ENCODE measurements at regions not wholly inside any gene's neighbourhood (a gene's known extent, or its start where the extent isn't known, plus 50 kb on each side); places are given as distances from the start of the nearest gene placed in this dataset.

DNA sequence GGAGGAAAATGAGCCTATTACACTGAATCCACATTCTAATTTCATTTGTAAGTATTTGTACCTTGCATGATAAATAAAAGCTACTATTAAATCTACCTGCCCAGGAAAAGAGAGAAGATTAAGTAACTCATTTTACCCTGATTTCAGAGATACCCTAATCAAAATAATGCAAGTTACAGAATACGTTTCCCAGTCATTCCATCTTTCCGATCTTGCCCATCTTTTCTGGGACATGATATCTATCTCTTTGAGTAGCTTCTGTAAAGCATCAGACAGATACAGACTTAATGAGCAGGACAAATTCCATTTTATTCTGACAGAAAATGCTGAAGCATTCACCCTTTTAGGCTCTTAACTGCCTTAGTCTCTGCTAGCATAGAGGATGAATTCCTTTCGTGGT is 56.6 kb downstream of the SPRY2 start:
- no peak for DNase-seq

DNA sequence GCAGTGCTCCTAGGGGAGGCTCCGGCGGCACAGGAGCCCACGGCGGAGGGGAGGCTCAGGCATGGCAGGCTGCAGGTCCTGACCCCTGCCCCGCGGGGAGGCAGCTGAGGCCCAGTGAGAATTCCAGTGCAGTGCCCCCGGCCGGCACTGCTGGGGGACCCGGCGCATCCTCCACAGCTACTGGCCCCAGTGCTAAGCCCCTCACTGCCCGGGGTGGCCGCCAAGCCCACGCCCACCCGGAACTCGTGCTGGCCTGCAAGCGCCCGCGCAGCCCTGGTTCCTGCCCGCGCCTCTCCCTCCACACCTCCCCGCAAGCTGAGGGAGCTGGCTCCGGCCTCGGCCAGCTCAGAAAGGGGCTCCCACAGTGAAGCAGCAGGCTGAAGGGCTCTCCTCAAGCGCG is 62.2 kb downstream of the SPRY2 start:
- no peak for DNase-seq

DNA sequence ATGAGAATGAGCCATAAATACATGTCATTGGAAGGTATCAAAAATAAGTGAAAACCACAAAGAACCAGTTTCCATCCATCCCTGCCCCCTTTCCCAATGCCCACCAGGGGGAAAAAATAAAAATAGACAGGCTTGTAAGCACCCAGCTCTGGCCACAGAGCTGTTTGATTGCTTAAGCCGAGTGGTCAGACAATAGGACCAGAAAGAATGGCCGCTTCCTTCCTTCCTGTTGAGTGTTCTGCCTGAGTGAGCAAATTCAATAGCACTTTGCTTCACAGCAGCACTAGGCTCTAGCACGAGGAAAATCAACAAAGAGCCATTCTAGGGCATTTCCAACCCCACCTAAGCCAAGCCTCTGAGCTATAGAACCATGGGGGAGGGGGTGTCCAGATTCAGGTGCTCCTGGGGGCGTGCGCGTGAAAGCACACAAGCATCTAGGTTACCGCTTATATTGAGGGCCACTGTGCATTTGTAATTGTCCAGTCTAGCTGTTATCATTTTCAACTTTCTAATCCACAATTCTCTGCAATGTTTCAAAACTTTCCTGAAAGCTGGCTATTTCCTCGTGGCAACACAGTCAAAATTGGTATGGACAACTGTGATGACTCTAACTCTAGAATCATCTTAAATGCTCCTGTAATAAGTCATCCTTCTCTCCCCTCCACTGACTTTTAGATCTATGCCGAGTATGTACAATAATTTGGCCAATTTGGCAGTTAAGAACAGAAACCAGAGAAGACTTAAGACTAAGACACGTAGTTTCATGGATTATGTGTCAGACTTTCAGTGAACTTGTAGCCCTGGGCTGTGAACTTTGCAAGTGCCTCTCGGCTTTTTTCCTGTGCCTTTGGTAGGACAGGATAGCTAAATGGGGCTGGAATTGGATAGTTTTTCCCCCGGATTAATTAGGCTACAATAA is 64.3 kb downstream of the SPRY2 start:
- no peak for DNase-seq

DNA sequence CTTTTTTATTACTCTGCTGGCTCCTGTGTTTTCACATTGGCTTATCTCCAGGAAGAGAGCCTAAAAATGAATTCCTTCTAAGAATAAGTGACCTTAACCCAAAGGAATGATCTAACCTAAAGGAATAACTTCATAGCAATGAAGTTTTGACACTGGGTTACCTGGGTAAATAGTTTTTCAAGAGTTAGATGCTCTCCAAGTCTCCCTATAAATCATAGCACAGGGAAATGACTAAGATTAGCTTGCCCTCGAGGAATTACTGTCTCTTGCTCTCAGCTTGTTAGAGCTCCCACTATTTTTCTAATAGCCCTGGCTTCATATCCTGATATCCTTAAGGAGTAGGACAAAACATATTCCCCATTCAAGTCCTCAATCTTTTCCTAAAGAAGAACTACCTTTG is 66.3 kb downstream of the SPRY2 start:
- no peak for DNase-seq

DNA sequence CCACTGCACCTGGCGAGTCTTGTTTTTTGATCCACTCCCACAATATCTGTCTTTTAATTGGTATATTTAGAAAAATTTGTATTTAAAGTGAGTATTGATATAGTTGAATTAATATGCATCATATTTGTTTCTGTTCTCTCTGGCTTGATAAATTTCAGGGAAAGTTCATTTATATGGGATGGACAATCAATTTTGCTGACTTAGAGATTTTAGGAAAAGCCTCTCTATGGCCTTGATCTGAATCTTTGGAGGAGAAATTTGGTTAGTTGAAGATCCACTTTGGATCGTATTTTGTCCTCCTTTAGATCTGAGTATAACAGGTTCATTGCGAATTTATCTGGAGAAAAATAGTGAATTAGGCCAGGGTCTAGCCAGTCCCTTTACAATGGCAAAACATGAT is 67.2 kb downstream of the SPRY2 start:
- DNase-seq, result no peak

DNA sequence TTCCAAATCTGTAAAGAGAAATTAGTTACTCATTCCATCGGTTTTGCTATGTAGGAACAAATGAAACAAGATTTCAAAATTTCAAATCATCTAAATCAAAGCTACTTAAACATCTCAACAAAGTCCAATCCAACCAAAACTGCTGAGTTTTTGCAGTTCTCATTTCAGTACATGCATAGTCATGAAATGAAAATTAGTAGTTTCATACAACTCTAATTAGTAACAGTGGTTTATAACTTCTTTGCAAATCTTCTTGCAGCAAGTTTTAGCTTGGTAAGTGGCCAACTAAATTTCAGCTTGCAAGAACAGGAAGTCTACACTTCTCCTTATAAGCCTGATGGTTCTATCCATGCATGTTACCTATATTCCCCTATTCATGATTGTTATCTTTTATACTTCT is 75.6 kb downstream of the SPRY2 start:
- DNase-seq, result no peak

DNA sequence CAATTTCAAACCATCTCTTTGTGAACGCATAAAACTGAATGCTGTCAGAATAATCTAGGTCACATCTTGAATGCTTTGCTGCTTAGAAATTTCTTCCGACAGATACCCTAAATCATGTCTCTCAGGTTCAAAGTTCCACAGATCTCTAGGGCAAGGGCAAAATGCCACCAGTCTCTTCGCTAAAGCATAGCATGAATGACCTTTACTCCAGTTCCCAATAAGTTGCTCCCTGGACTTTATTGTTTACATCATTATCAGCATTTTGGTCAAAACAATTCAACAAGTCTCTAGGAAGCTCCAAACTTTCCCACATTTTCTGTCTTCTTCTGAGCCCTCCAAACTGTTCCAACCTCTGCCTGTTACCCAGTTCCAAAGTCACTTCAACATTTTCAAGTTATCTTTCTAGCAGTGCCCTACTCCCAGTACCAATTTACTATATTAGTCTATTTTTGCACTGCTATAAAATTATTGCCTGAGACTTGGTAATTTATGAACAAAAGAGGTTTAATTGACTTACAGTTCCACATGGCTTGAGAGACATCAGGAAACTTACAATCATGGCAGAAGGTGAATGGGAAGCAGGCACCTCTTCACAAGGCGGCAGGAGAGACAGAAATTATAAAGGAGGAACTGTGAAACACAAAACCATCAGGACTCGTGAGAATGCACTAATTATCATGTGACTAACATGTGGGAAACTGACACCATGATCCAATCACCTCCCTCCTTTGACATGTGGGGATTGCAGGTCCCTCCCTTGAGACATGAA is 77.0 kb downstream of the SPRY2 start:
- no peak for DNase-seq

DNA sequence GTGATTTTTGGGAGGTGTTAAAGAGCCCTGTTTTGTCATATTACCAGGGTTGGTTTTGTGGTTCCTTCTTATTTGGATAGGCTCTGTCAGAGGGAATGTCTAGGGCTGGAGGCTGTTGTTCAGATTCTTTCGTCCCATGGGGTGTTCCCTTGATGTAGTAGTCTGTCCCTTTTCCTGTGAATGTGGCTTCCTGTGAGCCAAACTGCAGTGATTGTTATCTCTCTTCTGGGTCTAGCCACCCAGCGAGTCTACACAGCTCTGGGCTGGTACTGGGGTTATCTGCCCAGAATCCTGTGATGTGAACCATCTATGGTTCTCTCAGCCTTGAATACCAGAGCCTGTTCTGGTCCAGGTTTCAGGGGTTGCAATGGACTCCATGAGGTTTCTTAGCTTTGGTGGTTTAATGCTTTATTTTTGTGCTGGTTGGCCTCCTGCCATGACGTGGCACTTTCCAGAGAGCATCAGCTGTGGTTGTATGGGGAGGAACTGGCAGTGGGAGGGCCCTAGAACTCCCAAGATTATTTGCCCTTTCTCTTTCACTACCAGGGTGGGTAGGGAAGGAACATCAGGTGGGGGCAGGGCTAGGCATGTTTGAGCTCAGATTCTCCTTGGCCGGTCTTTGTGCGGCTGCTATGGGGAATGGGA is 78.8 kb downstream of the SPRY2 start:
- no peak for DNase-seq

DNA sequence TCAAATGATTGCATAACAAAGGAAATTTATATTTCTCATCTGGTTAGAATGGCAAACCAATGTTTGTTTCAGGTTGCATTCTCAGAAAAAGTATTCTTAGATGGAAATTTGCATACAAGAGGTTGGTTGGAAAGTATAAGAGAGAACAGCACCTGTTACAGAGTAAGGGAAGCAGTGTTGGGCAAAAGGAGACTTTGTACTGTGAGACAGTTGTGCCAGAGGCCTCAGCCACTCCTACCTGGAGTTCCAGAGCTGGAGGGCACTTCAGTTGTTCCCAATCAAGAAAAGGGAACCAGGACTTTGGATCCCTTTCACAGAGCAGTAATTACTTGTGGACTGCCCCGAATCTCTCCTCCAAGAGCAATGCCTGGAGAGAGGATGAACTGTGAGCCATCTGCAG is 81.8 kb downstream of the SPRY2 start:
- no peak for DNase-seq

DNA sequence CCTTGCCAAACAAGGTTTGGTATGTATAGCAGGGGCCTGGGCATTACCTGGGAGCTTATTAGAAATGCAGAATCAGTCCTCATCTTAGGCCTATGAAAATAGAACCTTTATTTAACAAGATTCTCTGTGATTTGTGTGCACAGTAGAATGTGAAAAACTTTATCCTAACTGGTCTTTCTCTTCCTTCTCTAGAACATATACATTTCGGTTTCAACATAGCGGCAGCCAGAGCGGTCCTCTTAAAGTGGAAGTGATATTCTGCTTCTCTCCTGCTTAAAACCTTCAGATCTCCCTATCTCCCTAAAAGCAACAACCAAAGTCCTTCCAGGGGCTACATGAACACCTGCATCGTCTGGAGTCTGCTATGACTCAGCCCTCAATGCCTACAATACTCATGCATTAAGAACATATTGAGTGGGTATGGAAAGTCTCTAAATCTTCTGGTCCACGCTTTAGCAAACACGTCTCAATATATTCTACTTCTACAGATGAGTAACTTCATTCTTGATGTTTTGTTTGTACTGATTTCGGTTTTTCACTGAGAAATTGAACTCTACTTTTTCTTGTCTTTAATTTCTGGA is 84.5 kb downstream of the SPRY2 start:
- DNase-seq, result no peak

DNA sequence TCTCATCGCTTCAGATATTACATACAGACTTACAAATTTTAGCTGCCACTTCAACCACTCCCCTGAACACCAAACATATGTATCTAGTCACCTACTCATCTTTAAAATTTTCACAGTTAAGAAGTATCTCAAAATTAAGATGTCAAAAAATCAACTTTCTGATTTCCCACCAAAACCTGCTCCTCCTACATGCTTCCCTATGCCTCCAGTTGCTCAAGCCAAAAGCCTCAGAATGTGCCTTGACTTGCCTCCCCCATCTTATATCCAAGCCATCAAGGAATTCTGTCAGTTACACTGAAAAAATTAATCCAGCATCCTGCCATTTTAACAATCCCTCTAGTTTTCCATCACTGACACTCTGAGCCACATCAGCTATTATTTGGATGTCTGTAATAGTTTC is 85.0 kb downstream of the SPRY2 start:
- no peak for DNase-seq

DNA sequence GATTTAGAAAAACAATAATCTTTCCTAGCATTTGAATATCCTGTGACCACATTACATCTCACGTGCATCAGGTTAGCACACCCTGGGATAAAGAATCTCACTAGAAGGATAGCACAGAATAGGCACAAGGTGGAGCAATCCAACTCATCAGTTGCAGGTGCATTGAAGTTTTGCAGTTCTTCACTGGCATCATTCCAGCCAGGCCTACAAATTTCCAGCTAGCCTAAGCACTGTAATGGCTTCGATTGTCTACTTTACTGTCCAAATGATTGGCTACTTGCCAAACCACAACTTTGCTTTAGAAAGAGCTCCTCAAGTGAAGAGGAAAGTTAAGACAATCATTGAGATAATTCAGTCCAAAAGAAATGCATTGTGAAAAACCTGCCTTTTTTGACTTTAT is 89.5 kb downstream of the SPRY2 start:
- no peak for DNase-seq

DNA sequence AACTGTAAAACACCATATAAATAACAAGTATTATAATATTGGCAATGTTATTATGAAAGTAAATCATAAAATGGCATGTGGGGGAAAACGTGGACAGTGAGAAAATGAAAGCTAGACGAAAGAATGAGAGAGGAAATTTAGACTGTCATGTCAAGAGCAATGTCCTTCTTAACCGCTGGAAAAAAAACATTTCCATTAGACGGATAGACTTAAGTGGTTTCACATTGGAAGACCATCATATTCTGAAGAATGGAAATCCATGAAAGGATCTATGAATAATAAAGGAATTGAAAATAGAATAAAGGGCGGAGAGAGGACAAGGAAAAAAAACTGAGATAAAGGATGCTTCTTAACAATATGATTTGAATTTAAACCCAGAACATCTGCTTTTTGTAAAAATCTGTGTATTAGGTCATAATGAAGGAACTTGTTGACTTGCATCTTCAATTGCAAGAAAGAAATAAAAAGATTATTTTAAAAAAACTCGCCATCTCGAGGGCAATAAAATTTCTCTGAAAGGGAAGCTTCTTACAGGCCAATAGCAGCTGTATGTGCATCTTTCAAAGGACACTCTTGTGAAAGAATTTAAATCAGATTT is 90.6 kb downstream of the SPRY2 start:
- DNase-seq, result no peak

DNA sequence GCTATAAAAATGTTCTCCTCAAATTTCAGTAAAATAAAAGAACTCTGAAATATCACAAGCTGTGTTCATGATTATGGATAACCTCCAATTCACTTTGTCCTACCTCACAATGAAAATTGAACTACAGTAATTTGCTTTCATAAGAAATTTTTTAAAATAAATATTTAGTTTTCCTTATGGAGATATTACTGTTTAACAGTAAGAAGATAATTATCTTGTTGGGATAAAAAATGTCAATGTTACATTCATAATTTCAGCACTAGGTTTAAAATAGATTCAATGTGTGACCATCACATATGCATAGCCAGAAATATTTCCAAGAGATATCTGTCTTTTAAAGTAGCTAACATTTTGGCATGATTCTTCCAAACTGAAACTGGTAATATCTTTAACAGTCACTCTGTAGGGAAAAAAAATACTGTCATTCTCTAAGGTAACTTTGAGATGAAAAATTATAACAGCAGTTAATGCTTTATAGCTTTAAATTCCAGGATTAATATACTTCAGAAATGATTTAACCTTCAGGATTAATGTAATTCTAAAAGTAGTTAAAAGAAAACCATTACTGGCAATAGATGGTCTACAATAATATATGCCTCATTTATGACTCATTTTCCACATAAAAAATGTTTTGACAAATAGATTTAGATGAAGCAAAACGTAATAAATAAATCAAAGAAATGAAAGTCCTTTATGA is 91.3 kb downstream of the SPRY2 start:
- DNase-seq, result no peak

DNA sequence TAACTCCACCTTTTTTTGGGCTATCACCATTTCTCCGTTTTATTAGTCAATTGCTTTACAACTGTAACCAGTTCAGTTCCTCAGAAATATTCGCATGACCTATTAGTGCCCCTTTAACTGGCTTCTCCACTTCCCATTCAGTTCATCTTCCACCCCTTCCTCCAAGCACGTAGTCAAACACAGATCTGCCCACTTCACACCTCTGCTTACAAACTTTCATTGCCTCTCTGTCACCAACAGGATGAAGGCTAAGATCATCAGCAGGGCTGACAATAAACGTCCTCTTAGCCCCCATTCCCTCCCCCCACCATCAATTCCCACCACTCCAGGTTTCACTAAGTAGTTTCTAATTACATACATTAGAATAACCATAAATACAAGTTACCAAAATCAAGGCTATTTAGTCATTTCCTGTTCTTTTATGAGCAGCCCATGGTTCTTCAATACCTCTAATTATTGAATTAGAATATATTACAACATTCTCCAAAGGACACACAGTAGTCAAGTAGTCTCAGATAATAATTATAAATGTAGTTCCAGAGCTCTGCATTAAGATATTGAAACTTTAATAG is 95.7 kb downstream of the SPRY2 start:
- DNase-seq, result no peak

DNA sequence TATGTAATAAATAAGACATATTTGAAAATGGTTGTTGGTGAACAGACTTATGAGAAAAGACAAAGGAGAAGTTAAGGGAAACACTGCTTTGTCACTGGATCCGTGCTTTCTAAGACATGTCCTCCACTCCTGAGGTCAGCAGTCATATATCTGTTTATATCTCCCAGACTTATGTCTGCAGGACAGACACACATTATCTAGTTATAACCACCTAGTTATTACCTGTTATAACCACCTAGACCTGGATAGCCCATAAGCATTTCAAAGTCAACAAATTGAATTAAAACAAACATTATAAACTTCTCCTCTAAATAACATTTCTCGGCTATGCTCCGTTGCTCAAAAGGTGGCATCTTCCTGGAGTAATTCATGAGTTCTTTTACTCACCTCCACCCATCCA is 96.4 kb downstream of the SPRY2 start:
- no peak for DNase-seq

DNA sequence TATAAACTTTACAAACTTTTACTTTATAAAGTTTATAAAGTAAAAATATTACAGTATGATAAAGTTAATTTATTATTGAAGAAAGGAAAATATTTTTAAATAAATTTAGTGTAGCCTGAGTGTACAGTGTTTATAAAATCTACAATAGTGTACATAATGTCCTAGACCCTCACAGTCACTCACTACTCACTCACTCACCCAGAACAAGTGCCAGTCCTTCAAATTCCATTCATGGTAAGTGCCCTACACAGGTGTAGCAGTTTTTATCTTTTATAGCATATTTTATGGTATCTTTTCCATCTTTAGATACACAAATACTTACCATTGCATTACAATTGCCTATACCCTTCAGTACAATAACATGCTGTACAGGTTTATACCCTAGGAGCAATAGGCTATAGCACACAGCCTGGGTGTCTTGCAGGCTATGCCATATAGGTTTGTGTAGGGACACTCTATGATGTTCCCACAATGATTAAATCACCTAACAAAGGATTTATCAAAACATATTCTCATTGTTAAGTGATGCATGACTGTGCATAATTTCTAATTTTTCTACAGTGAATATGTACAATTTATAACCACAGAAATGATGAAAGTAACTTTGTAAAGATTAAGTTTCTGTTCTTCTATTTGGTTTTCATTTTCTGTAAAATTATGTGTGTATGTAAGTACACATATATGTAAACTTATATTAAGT is 98.0 kb downstream of the SPRY2 start:
- no peak for DNase-seq

DNA sequence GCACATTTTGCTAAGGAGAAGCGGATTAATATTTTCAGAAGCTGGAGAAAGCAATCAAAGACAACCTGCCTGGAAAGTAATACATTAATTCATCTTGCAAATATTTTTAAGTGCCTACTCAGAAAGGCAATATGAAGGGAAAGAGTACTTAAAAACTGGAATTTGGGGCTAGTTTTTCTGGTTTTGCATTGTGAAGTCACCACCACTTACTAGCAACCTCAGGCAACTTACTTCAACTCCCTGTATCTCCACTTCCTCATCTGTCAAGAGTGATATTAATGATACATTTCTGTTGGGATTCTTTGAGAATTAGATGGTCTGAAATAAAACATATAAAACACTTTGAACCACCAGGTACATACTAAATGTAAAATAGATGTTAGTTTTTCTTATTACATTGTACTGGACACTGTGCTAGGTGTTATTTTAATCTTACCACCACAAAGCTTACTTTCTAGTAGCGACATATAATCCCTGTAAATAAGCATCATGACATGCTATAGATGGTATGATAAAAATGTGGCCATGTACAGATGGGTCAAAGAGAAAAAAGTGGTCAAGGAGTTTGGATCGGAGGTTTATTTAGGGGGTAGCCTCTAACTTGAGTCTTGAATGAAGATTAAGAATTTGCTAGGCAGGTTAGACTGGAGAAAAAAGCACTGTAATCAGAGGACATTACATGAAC is 101.2 kb downstream of the SPRY2 start:
- DNase-seq, result no peak

DNA sequence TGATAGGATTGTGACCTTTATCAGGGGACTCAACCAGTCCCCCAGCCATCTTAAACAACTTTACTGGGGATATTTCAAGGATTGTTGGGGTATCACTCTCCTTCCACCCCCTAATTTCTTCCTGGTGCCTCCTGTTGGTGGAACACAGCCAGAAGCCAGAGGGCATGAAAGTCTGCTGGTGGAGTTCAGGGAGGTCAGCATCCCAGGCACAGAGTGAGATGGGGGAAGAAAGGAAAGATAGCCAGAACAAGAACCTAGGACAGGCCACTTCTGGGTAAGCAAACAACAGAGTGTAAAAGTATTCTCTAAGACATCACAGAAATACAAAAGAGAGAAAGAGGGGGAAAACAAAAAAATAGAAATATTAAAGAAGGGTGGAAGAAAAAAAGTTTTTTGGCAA is 101.8 kb downstream of the SPRY2 start:
- no peak for DNase-seq

DNA sequence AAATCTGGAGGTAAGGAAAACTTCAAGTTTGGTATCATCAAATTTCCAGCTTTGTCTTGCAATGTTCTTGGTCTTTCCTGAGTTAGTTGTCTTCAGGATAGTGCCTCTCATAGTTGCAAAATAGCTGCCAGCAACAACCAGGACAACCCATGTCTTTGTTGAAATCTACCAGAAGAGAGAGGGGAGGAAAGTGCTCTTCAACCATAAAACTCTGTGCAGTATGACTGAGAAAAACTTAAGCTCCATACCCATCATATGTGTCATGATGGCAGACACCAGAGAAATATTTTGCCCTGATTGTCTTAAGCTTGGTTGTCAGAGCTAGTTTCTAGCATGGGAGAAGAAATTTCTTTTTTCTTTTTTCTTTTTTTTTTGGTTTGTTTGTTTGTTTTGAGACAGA is 103.3 kb downstream of the SPRY2 start:
- no peak for DNase-seq

DNA sequence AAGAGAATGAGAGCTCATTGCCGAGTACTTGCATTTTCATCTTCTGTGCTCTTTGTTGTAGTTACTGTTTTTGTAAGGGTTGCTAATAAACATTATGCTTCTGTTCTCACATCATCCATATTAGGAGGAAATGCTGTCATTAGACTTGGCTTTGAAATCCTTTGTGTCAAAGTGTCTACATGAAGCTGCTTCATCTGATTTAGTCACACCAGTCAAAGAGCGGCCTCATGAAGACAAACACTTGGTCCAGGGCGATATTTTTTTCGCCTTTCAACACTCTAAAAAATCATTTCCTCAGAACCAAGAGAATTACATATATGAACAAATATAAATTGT is 105.0 kb downstream of the SPRY2 start:
- DNase-seq, result no peak
